H9 (cell line): ENCODE measurements at regions not wholly inside any gene's neighbourhood (a gene's known extent, or its start where the extent isn't known, plus 50 kb on each side); places are given as distances from the start of the nearest gene placed in this dataset.

Source experiments
- DNase-seq: peaks from one replicate; pipeline ENCODE4 v3.0.0-alpha.2; 2017
- H2AFZ ChIP-seq: one replicate; pipeline ENCODE4 v1.6.1; 2013; ENCODE audit warnings: mild to moderate bottlenecking, low read length, control low read depth, moderate library complexity
- H2AK5ac ChIP-seq: 2 replicates; pipeline ENCODE4 v1.6.1; 2013; ENCODE audit warnings: low read length, control low read depth, mixed read lengths; ENCODE audit not compliant: insufficient read length
- H2BK120ac ChIP-seq: one replicate; pipeline ENCODE4 v1.6.1; 2013; ENCODE audit warnings: low read depth, mild to moderate bottlenecking, low read length, control low read depth, inconsistent platforms; ENCODE audit not compliant: poor library complexity, severe bottlenecking
- H2BK12ac ChIP-seq: 2 replicates; pipeline ENCODE4 v1.6.1; 2013; ENCODE audit warnings: low read length, control low read depth, mixed read lengths, low read depth; ENCODE audit not compliant: insufficient read length
- H2BK15ac ChIP-seq: 2 replicates; pipeline ENCODE4 v1.6.1; 2013; ENCODE audit warnings: low read depth, low read length, control low read depth
- H2BK20ac ChIP-seq: one replicate; pipeline ENCODE4 v1.6.1; 2013; ENCODE audit warnings: low read depth, mild to moderate bottlenecking, low read length, control low read depth, inconsistent platforms; ENCODE audit not compliant: poor library complexity, severe bottlenecking
- H2BK5ac ChIP-seq: 2 replicates; pipeline ENCODE4 v1.6.1; 2013; ENCODE audit warnings: low read length, control low read depth, mixed read lengths; ENCODE audit not compliant: insufficient read length
- H3K14ac ChIP-seq: 2 replicates; pipeline ENCODE4 v1.6.1; 2013; ENCODE audit warnings: low read length, control low read depth; ENCODE audit not compliant: insufficient read depth
- H3K18ac ChIP-seq: 2 replicates; pipeline ENCODE4 v1.6.1; 2013; ENCODE audit warnings: low read depth, mild to moderate bottlenecking, mixed read lengths, low read length, control low read depth; ENCODE audit not compliant: insufficient read length
- H3K23ac ChIP-seq: 2 replicates; pipeline ENCODE4 v1.6.1; 2013; ENCODE audit warnings: low read length, control low read depth, mixed read lengths, low read depth; ENCODE audit not compliant: insufficient read length
- H3K23me2 ChIP-seq: 2 replicates; pipeline ENCODE4 v1.6.1; 2013; ENCODE audit warnings: low read depth, mild to moderate bottlenecking, mixed read lengths, low read length, control low read depth; ENCODE audit not compliant: insufficient read length, poor library complexity, severe bottlenecking
- H3K27ac ChIP-seq: 2 replicates; pipeline ENCODE4 v1.5.1; 2013; ENCODE audit warnings: low read length, control low read depth, mixed read lengths, low read depth; ENCODE audit not compliant: insufficient read length
- H3K27me3 ChIP-seq: 2 replicates; pipeline ENCODE4 v1.6.1; 2013; ENCODE audit warnings: low read length, control low read depth, inconsistent platforms; ENCODE audit not compliant: insufficient read depth
- H3K4ac ChIP-seq: 2 replicates; pipeline ENCODE4 v1.6.1; 2013; ENCODE audit warnings: low read depth, mild to moderate bottlenecking, control low read depth, inconsistent platforms, low read length, moderate library complexity
- H3K4me1 ChIP-seq: 2 replicates; pipeline ENCODE4 v1.6.1; 2013; ENCODE audit warnings: low read length, control low read depth, inconsistent platforms; ENCODE audit not compliant: insufficient read depth
- H3K4me2 ChIP-seq: 2 replicates; pipeline ENCODE4 v1.6.1; 2013; ENCODE audit warnings: low read length, control low read depth, mixed read lengths; ENCODE audit not compliant: insufficient read length, insufficient read depth
- H3K56ac ChIP-seq: 2 replicates; pipeline ENCODE4 v1.6.1; 2013; ENCODE audit warnings: low read depth, mild to moderate bottlenecking, mixed read lengths, low read length, control low read depth; ENCODE audit not compliant: insufficient read length
- H3K79me1 ChIP-seq: 2 replicates; pipeline ENCODE4 v1.6.1; 2013; ENCODE audit warnings: low read depth, mild to moderate bottlenecking, moderate library complexity, low read length, control low read depth, inconsistent platforms; ENCODE audit not compliant: insufficient read depth, poor library complexity, severe bottlenecking
- H3K79me2 ChIP-seq: 2 replicates; pipeline ENCODE4 v1.6.1; 2013; ENCODE audit warnings: low read length, control low read depth, inconsistent platforms; ENCODE audit not compliant: insufficient read depth
- H3K9ac ChIP-seq: 2 replicates; pipeline ENCODE4 v1.6.1; 2013; ENCODE audit warnings: low read length, control low read depth, mixed read lengths; ENCODE audit not compliant: insufficient read length; ENCODE audit errors: extremely low read depth
- H3K9me3 ChIP-seq: one replicate; pipeline ENCODE4 v1.6.1; 2013; ENCODE audit warnings: low read depth, low read length, inconsistent platforms; ENCODE audit not compliant: control insufficient read depth
- H3T11ph ChIP-seq: one replicate; pipeline ENCODE4 v1.6.1; 2013; ENCODE audit warnings: mild to moderate bottlenecking, low read length, control low read depth, inconsistent platforms
- H4K20me1 ChIP-seq: one replicate; pipeline ENCODE4 v1.6.1; 2013; ENCODE audit not compliant: control insufficient read depth, insufficient read length, insufficient read depth
- H4K5ac ChIP-seq: 2 replicates; pipeline ENCODE4 v1.6.1; 2013; ENCODE audit warnings: low read depth, mild to moderate bottlenecking, mixed read lengths, low read length, control low read depth; ENCODE audit not compliant: insufficient read length
- H4K8ac ChIP-seq: replicated peaks from 2 replicates; pipeline ENCODE4 v1.6.1; 2013; ENCODE audit warnings: low read length, control low read depth, mixed read lengths, low read depth; ENCODE audit not compliant: insufficient read length
- H4K91ac ChIP-seq: 2 replicates; pipeline ENCODE4 v1.6.1; 2013; ENCODE audit warnings: low read depth, mild to moderate bottlenecking, moderate library complexity, mixed read lengths, low read length, control low read depth; ENCODE audit not compliant: insufficient read length
- H3K27ac Mint-ChIP-seq, 3 experiments: 2 replicates in 2 of 3; 3 replicates in 1 of 3; pipeline ENCODE4 v1.8.0; 2020 to 2021; ENCODE audit warnings: mixed read lengths in 3 of 3, mild to moderate bottlenecking in 1 of 3, moderate library complexity in 1 of 3
- H3K27me3 Mint-ChIP-seq: 2 replicates; pipeline ENCODE4 v1.8.0; 2021; ENCODE audit warnings: low read depth, mild to moderate bottlenecking, moderate library complexity, mixed read lengths
- H3K36me3 Mint-ChIP-seq, 3 experiments: 2 replicates in 2 of 3; 3 replicates in 1 of 3; pipeline ENCODE4 v1.8.0; 2020 to 2021; ENCODE audit warnings: low read depth in 3 of 3, mixed read lengths in 3 of 3; ENCODE audit not compliant: insufficient read depth in 1 of 3
- H3K4me1 Mint-ChIP-seq, 2 experiments: 2 replicates each; pipeline ENCODE4 v1.8.0; 2020; ENCODE audit warnings: mixed read lengths in 2 of 2
- H3K4me3 Mint-ChIP-seq, 2 experiments: 2 replicates in 1 of 2; 3 replicates in 1 of 2; pipeline ENCODE4 v1.8.0; 2020 to 2021; ENCODE audit warnings: mild to moderate bottlenecking in 2 of 2, mixed read lengths in 2 of 2, moderate library complexity in 1 of 2
- H3K9me3 Mint-ChIP-seq, 2 experiments: 2 replicates in 1 of 2; 3 replicates in 1 of 2; pipeline ENCODE4 v1.8.0; 2020; ENCODE audit warnings: mild to moderate bottlenecking in 2 of 2, mixed read lengths in 2 of 2, moderate library complexity in 1 of 2
- WGBS: extraction: QIAGEN DNeasy Blood & Tissue Kit; methylation state at CpG from one replicate; pipeline ENCODE4 v1.1.7; 2013; ENCODE audit warnings: missing lambda C conversion rate, low lambda C conversion rate, mixed read lengths; ENCODE audit not compliant: insufficient read length; ENCODE audit errors: extremely low coverage; 5-methylcytosine and 5-hydroxymethylcytosine counted together
- TF ChIP-seq, protein P1 (sequence below): fragments of 200-600 bp; sonication (generic); conservative IDR thresholded peaks from 3 replicates; pipeline ENCODE4 v1.8.0; 2021; ENCODE audit warnings: antibody characterized with exemption, mild to moderate bottlenecking

DNA sequence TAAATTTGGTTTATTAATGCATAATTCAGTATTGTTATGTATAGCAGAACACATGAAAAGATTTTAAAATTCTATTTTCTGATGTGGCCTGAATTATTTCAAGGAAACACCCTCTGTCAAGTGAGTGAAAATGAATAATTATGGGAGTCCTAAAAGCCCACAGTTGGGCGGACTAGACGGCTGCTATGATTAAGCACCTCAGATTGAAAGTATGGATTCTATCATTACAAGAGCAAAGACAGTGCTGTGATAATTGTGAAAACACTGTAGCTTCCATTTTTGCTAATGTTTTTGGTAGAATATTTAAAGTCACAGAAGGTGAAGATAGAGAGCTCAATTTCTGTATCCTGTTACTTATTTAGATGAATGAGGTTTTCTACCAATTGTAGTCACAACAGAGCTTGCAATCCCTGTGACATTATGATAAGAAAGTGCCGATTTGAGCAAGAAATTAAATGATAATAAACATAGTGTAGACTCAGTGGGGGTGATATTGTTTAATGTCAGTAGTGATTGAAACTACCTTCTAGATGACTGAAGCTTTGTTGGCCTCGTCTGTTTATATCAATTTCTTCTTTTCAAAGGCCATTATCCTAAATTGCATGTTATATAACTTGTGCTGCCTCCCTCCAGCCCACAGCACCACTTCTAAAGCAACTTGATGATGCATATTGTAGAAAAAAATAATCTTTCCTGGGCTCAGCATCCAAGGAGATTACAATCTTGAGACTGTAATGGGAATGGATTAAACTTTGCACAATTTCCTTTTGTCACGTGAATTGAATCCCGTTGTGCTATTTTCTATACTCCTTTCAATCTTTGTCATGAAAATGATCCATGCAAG lies 359.8 kb downstream of the BTG1 start:
- Histone ChIP-seq H4K8ac (no peak overlapping the region), H3K56ac (no peak overlapping the region), H3K23me2 (no peaks in the 10 kb centered on the region), H3K79me2 (no peaks in the 10 kb centered on the region), H2BK15ac (no peak overlapping the region), H4K91ac (no peak overlapping the region), H3T11ph (no peak overlapping the region), H3K9ac (no peak overlapping the region), H3K79me1 (no peaks in the 10 kb centered on the region), H4K20me1 (no peaks in the 10 kb centered on the region), H2BK120ac (no peak overlapping the region), H4K5ac (no peak overlapping the region), H3K27me3 (no peaks in the 10 kb centered on the region), H3K4me2 (no peak overlapping the region), H3K23ac (no peak overlapping the region), H3K4ac (no peak overlapping the region), H3K4me1 (no peaks in the 10 kb centered on the region; the same call in 1 of the 2 replicates), H3K9me3 (no peaks in the 10 kb centered on the region), H2AK5ac (no peak overlapping the region), H3K27ac (no peak overlapping the region), H2AFZ (no peak overlapping the region), H2BK5ac (no peak overlapping the region), H3K14ac (no peak overlapping the region), H2BK12ac (no peak overlapping the region), H2BK20ac (no peak overlapping the region), H3K18ac (no peak overlapping the region)
- TF ChIP-seq, protein P1, sequence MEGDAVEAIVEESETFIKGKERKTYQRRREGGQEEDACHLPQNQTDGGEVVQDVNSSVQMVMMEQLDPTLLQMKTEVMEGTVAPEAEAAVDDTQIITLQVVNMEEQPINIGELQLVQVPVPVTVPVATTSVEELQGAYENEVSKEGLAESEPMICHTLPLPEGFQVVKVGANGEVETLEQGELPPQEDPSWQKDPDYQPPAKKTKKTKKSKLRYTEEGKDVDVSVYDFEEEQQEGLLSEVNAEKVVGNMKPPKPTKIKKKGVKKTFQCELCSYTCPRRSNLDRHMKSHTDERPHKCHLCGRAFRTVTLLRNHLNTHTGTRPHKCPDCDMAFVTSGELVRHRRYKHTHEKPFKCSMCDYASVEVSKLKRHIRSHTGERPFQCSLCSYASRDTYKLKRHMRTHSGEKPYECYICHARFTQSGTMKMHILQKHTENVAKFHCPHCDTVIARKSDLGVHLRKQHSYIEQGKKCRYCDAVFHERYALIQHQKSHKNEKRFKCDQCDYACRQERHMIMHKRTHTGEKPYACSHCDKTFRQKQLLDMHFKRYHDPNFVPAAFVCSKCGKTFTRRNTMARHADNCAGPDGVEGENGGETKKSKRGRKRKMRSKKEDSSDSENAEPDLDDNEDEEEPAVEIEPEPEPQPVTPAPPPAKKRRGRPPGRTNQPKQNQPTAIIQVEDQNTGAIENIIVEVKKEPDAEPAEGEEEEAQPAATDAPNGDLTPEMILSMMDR = no peak
- no CpG with 5 or more reads among the region's 6 CpGs for WGBS
- DNase-seq = no peak
- Mint-ChIP-seq H3K36me3 (no peaks in the 10 kb centered on the region), H3K9me3 (no peaks in the 10 kb centered on the region), H3K4me1 (peaks cover 17 to 20% of the 10 kb centered on the region in 2 experiments), H3K27me3 (no peaks in the 10 kb centered on the region), H3K27ac (peak overlapping the region in 1 of 3 experiments; percentile 41; a peak in 1 of 7 replicates), H3K4me3 (no peak overlapping the region)
